Nucleus accumbens (tissue), 56 donors: ENCODE measurements at regions not wholly inside any gene's neighbourhood (a gene's known extent, or its start where the extent isn't known, plus 50 kb on each side); places are given as distances from the start of the nearest gene placed in this dataset.
"Not testable (repeated sequence)": the region's sequence is repeated elsewhere in the genome, so short reads cannot be mapped to it uniquely, and the experiment has no call there.

Source experiments
- DNase-seq, 56 donors: peaks; one replicate each; lab custom pipeline; 2025; lab: John Stamatoyannopoulos, UW

DNA sequence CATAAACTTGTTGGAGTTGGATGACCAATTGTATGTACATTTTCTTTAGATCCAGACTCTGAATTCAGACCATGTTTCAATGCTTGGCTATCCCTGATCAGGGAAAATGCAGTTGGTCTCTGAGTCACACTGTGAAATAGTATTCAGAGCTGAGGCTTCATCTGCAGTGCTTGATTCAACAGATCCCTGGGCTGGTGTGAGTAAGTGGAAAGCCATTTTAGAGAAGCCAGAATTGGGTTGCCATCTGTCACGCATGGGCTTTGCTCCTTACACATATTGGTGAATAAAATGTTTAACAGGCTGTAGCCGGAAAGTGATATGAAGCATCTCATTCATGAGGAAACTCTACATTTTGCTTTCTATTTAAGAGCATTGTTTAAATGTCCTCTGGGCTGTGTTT, 50.0 kb upstream of the ACYP2 start:
- no peak for DNase-seq

DNA sequence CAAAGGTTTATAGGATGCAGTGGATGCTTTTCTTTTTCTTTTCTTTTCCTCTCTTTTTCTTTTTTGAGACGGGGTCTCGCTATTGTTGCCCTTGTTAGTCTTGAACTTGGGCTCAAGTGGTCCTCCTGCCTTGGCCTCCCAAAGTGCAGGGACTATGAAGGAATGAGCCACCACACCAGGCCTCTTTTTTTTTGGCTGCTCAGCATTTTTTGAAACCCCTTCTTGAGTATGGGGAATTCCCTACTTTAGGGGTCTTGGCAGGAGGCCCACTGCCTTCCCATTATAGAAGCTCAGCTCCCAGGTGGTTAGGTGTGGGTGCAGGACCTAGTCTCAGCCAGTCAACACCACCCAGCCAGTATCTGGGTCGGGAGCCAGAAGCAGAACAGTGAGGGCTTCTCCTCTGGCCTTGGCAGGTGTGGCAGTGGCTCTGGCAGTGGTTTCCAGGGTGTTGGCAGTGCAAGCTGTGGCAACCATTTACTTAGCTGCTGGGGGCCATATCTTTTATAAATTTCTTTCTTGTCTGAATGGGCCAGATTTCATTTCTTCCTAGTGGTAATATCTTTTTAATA, 51.4 kb upstream of the ACYP2 start:
- DNase-seq = peak in 12 of 56 donors; percentile 15 to 43 (median 24)

DNA sequence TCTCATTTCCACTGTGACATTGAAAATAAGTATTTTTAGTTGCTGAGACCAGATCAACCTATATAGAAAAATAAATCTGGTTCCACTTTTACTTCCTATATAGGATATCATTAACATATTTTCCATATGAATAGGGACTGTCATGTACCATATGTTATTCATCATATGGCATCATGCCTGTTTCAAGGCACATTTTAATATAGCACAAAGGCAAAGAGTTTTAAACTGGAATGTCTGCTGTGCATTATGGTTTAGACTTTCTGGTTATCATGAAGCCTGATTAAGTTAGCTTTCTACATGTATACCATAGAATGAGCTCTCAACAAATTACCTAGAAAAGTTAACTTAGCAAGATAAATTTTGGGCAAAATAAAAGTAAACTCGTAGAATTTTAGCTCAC, 53.0 kb upstream of the ACYP2 start:
- DNase-seq = no peak

DNA sequence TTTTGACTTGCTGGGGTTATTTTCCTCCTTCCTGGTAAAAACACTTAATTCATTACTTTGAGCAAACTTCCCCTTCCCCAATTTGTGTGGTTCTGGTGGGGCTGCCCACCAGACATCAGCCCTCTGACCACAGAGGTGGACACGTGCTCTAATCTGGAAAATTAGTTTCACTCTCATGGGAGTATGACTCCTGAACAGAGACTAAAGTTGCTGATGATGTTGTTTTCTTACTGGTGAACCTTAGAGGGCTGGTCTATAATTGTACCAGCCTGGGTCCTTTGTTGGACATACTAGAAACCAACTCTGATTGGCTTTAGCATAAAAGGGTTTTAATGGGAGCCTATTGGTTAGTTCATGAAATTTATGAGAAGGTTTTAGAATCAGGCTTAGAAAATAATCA, 54.1 kb upstream of the ACYP2 start:
- DNase-seq = no peak

DNA sequence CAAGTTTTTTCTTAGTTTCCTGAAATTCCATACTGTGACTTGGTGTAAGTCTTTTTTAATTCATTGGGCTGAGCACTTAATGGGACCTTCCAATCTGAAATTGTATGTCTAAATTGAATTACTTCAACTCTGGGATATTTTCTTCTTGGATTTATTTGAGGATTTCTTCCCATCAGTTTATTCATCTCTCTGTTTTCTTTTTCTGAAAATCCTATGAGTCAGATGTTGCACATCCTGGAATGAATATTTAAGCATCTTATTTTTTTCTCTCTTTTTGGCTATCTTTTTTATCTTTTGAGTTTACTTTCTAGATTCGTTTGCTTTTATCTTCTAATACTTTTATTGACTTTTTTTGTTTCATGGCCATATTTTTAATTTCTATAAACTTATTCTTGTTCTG, 55.4 kb upstream of the ACYP2 start:
- DNase-seq = no peak

DNA sequence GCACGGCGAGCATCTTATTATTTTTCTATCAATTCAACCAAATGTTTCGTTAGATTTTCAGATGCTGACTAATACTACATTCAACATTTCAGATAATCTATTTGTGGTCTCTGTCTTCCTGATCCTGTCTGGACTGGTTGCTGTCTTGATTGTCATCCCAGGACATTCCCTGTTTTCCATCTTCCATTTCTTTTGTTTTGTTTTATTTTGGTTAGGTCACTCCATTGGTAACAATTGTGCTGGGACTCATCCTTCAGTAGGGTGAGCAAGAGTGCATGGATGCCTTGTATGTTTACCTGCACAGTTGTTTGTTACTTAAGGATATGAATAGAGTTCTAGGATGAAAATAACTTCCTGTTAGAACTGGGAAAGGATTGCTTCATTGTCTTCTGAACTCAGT, 55.9 kb upstream of the ACYP2 start:
- DNase-seq = no peak

DNA sequence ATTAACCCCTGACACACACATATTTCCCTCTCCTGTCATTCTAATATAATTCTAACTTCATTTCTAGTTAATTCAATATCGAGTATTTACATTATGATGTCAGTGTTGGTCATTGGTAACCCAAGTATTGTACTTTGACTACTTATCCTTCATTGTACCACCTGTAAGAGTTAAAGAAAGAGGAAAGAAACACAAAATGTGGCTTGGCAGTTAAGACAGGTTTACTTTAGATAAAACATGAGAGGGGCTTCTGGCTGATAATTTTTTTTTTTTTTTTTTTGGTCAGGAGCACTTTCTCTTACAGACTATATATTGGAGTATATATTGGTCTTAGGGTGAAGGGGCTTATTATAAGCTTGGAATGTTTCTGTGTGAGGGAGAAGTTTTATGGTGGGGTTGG, 57.0 kb upstream of the ACYP2 start:
- DNase-seq = no peak

DNA sequence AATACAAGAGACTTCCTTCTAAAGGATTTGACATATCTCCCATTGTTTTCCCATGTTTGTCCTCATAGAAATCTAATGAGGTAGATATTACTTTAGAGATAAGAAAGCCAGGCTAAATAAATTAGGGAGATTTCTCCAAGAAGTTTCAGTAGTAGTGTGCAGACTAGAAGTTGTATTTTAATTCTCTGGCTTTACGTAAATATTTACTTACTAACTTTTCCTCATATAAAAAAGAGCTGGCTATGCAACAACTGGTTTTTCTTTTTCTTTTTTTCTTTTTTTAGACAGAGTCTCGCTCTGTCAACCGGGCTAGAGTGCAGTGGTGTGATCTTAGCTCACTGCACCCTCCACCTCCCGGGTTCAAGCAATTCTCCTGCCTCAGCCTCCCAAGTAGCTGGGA, 60.6 kb upstream of the ACYP2 start:
- DNase-seq = no peak

DNA sequence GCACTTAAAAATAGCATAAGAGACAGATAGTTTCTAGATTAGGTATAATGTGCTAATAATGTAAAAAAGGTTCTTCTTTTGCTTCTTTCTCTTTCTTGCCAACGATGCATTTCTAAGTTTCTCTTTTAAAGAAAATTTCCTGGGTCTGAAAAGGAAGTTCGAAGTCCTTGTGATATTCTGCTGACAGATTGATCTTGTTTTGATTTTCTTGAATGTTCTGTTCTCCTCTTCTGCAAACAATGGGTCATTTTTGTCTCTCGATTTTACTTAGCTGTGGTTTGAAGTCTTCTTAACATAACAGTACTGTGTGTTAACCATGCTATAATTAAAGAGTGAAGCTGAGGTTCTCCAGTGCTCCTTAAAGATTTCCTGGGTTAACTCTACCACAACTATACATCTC, 61.1 kb upstream of the ACYP2 start:
- DNase-seq = no peak

DNA sequence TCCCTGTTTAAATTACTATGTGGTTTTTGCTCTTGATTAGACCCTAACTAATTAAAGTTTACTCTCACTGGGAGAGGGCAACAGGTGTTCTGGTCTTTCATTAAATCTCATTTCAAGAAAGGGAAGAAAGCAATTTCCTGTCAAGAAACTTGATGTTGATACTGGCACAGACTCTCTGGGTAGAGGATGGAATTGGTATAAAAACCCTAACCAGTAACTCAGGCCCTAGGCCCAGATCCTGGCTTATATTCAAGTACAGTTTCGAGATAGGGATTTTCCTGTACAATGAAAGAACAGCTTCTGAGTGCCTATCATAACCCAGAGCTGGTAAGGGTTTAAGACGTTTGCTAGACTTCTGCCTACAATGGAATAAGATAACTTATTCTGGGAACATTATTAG, 61.6 kb upstream of the ACYP2 start:
- DNase-seq = no peak

DNA sequence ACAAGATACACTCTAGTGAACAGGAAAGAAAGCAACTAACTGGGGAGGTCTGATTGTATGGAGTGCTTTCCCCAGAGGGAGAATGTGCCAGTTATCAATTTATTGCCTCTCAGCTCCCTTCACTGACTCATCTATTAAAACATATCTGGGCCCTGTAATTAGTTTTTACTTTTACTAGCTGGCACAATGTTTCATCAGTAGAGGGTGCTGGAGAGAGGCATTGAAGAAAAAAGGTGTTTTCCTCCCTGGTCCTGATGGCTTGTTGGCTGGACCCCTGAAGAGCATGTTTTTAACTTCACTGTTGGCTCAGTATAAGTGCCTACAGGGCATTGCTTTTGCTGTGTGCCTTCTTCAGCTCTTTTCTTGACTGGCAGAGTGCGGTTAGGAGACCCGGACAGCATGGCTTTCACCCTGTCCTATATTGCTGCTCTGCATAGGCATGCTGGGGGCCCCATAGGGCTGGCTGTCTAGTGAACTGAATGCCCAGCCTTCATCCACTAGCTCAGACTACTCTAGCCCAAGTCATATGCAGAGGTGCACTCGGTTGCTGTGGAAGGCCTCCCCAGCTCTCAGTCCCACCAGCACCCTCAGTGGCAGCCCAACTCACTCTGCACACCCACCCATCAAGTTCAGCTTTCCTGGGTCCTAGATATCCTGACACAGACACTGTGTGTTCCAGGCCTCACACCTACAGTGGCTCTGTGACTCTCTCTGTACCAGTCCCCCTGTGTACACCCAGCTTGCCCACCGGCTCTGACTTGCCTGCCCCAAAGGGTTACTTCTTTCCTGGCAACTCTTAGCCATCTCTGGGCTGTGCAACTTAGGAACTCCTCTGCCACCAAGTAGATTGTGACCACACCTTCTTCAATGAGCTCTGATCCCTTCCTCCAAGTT, 62.3 kb upstream of the ACYP2 start:
- DNase-seq = no peak

DNA sequence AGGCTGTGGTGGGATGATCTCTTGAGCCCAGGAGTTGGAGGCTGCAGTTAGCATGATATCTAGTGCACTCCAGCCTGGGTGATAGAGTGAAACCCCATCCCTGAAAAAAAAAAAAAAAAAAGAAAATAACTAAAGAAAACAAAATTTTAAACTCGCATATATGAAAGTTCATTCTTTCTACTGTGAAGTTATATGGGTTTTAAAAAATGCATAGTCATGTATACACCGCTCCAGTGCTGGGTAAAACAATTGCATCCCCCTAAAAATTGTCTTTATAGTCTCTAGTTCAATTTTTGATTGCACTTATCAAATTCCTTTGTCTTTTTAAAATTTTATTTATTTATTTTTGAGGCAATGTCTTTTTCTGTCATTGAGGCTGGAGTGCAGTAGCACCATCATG, 65.0 kb upstream of the ACYP2 start:
- no peak for DNase-seq

DNA sequence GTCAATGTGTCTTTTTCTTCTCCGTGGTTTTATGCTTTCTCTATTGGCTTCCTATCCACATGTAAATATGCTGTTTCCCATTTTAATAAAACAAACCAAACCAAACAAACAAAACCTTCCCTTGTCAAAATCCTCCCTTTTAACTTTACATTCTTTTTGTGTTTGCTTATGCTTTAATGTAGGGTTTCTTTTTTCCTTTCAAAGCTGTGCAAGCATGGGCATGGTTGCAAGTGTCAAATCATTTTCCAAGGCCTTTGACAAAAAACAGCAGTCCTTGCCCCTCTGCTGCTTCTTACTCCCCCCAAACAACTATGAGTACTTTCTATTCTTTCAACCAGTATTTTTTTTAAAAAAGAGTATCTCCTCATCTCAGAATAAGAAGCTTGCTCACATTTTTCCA, 66.0 kb upstream of the ACYP2 start:
- DNase-seq = no peak

DNA sequence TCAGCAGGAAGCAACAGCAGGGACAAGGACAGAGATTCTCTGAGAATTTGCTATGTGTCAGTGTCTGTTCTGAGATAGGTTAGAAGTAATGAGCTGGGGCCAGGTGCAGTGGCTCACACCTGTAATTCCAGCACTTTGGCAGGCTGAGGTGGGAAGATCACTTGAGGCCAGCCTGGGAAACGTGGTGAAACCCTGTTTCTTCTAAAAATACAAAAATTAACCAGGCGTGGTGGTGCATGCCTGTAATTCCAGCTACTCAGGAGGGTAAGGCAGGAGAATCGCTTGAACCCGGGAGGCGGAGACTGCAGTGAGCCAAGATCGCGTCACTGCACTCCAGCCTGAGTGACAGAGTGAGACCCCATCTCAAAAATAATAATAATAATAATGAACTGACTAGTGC, 66.5 kb upstream of the ACYP2 start:
- DNase-seq = not testable (repeated sequence)

DNA sequence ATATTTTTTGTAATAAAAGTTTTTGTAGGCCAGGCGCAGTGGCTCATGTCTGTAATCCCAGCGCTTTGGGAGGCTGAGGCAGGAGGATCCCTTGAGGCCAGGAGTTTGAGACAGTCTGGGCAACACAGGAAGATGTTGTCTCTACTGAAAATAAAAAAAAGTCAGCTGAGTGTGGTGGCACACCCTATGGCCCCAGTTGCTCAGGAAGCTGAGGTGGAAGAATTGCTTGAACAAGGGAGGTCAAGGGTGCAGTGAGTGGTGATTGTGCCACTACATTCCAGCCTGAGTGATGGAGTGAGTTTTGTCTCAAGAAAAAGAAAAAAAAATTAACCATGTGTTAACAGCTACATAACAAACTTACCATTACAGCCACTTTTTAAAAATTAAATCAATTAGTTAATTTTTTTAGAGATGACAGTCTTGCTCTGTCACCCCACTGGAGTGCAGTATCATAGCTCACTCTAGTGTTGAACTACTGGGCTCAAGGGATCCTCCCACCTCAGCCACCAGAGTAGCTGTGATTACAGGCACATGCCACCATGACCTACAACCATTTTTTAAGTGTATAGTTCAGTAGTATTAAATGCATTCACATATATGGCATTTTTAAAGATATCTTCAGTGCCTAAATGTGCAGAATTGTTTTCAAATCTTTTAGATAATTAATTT, 67.2 kb upstream of the ACYP2 start:
- peak in 1 of 56 donors; percentile 2 for DNase-seq

DNA sequence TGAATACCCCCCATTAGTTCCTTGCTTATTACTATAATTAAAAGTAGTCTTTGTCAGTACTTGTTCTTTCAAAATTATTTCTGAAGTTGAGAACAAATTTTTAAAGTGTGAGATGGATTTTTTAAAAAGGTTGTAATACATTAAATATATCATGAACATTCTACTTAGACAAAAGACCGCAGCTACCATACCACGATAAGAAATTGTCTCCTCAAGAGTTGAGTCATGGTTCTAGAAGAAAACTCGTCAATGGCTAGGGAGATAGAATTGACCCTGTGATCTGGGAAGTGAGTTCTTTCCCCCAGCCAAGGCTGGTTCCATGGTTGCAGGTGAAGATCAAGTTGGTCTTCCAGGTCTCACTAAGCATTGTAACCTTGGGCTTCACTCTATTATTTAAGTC, 67.8 kb upstream of the ACYP2 start:
- DNase-seq = no peak

DNA sequence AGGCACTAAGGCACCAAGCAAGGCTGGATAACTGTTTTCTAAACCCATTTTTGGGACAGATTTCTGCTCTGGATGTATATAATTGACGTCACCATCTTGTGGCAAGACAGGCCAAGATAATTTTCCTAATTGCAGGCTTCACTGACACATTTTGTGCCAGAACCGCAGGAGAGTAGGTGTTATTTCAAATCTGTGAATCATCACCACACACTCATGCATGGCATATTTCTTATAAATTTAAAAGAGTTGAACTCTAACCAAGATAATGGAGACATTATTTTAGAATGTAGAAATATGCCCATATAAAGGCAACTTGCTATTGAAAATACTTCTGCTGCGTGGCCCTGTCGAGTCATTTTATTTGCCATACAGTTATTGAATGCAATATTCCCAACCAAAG, 68.3 kb upstream of the ACYP2 start:
- DNase-seq = peak in 11 of 56 donors; percentile 7 to 48 (median 24)

DNA sequence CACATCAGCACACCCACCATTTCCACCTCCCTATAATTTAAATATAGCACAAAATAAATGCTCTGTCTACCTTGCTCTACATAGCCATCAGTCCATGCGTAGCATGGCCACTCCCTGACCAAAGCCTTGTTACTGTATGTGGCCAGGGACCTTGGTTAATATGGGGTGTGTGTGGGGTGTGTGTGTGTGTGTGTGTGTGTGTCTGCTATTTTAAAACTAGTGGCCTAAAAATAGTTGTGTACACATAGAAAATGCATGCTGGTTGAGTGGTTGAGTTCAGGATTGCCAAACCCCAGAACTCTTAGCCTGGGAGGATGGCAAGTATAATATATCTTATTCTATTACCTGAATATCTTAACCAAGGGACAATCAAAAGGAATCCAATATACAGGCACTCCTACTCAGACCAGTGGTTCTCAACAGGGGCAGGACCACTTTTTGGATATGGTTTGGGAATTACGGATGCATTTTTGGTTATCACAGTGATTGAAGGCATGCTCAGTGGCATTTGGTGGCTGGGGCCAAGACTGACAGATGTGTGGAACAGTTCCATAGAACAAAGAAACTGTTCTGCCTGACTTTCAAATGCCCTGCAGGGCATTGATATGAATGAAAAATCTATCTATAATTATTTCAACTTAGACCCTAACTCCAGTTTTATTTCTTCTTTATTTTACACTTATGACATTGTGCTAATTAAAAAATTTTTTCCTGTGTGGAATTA, 72.3 kb upstream of the PSME4 start:
- peak in 32 of 56 donors; percentile 3 to 69 (median 28) for DNase-seq

DNA sequence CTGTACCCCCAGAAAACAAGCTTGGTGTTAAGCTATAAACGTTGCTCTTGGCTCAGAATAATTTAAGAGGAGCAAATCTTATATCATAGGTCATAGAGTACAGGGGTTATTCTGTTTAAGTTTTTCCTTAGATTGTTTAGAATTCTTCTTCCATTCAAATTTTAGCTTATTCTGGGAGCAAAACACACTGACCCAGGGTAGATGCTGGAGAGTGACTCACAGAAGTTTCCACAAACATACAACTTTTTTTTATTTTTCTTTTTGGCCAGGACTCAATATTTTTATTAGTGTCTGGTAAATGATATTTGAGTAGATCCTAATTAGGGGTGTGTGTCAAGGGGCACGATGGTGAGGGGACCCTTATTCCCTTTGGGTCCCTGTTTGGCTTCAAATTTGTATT, 71.5 kb upstream of the PSME4 start:
- no peak for DNase-seq

DNA sequence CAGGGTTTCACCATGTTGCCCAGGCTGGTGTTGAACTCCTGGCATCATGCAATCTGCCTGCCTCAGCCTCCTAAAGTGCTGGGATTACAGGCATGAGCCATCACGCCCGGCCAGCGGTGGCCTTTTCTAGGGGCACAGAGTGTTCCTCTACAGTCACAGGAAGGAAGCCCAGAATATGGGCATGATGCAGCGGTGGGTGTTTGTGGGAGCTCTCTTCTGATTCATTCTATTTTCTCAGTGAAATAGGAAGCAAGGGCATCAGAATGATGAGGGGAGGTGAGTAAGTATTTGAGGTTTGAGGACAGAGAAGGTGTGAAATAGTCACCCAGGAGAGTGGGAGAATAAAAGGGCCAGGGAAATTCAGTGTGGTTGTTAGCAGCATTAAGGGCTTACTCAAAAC, 70.3 kb upstream of the PSME4 start:
- peak in 1 of 56 donors; percentile 22 for DNase-seq

DNA sequence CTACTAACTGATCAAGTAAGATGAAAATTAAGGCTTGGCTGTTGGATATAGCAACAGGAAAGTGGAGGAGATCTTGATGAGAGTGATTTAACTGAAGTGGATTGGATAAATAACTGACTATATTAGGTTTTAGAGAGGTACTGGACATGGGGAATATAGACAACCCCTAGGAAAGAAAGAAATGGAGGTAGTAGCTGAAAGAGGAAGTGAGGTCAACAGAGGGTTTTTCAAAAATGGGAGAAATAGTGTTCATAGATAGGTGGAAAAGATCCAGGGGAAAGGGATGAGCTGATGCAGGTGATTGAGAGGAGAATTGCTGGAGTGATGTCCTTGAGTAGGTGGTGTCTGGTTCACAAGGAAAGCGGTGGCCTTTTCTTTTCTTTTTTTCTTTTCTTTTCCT, 69.9 kb upstream of the PSME4 start:
- DNase-seq = no peak
